Colonic mucosa (tissue), 4 donors: ENCODE measurements at regions not wholly inside any gene's neighbourhood (a gene's known extent, or its start where the extent isn't known, plus 50 kb on each side); places are given as distances from the start of the nearest gene placed in this dataset.

ENCODE experiments used
- DNase-seq: peaks from one replicate; pipeline ENCODE4 v3.0.0-alpha.2; 2020
- H3K27ac ChIP-seq: fragments of 200-600 bp; one replicate; pipeline ENCODE4 v1.8.0; 2021
- H3K27me3 ChIP-seq: fragments of 200-600 bp; one replicate; pipeline ENCODE4 v1.8.0; 2021
- H3K36me3 ChIP-seq: fragments of 200-600 bp; one replicate; pipeline ENCODE4 v1.8.0; 2021
- H3K4me1 ChIP-seq: fragments of 200-600 bp; one replicate; pipeline ENCODE4 v1.8.0; 2021; ENCODE audit warnings: mild to moderate bottlenecking
- H3K4me3 ChIP-seq: fragments of 200-600 bp; one replicate; pipeline ENCODE4 v1.8.0; 2021
- H3K9ac ChIP-seq, 2 donors: one replicate each; pipeline ENCODE4 v1.7.0; 2013; ENCODE audit warnings: control low read depth in 2 of 2, low read depth in 2 of 2, low read length in 2 of 2
- H3K9me3 ChIP-seq: fragments of 200-600 bp; one replicate; pipeline ENCODE4 v1.8.0; 2021
- CTCF ChIP-seq: fragments of 200-600 bp; IDR thresholded peaks from one replicate; pipeline ENCODE4 v1.8.0; 2022; ENCODE audit warnings: antibody characterized with exemption, mild to moderate bottlenecking
- intact Hi-C: fragments of 100-400 bp; cut with DNase I; formaldehyde crosslinking; loops from one replicate; pipeline ENCODE4 v1.14.1; 2022
- donor health status: healthy.
- donor health status: DM: no; HTN: no; CAD: no.
- donor health status: DM: no; HTN: no; CAD: no.

- intact Hi-C loops, result no loop called here
- H3K27me3 ChIP-seq, result no peaks in the 10 kb centered on the region
- H3K36me3 ChIP-seq, result no peaks in the 10 kb centered on the region
- no peaks in the 10 kb centered on the region for H3K4me1 ChIP-seq
- no peak overlapping the region for H3K9ac ChIP-seq
- TF ChIP-seq CTCF, result no peak
- no peak for DNase-seq
- H3K4me3 ChIP-seq, result no peak overlapping the region
- H3K27ac ChIP-seq, result no peak overlapping the region
- H3K9me3 ChIP-seq, result no peaks in the 10 kb centered on the region
Observed at GRCh38 chr3:39657075-39657474, 152.3 kb upstream of the MYRIP start.

GRCh38 chr3:39657775-39658174 lies 151.6 kb upstream of the MYRIP start:
- H3K4me3 ChIP-seq, result no peak overlapping the region
- intact Hi-C loops, result no loop called here
- H3K9me3 ChIP-seq, result no peaks in the 10 kb centered on the region
- no peak overlapping the region for H3K27ac ChIP-seq
- no peaks in the 10 kb centered on the region for H3K36me3 ChIP-seq
- H3K4me1 ChIP-seq, result no peaks in the 10 kb centered on the region
- H3K27me3 ChIP-seq, result no peaks in the 10 kb centered on the region
- no peak for TF ChIP-seq CTCF
- no peak for DNase-seq
- no peak overlapping the region for H3K9ac ChIP-seq

- Histone ChIP-seq H3K9ac (no peak overlapping the region), H3K4me1 (no peaks in the 10 kb centered on the region), H3K36me3 (no peaks in the 10 kb centered on the region), H3K27ac (no peak overlapping the region), H3K4me3 (no peak overlapping the region), H3K27me3 (no peaks in the 10 kb centered on the region), H3K9me3 (no peaks in the 10 kb centered on the region)
- no peak for DNase-seq
- intact Hi-C loops, result no loop called here
- TF ChIP-seq CTCF, result no peak
Observed at GRCh38 chr3:39664931-39665330, 144.5 kb upstream of the MYRIP start.

- no peak for DNase-seq
- no peak overlapping the region for H3K4me3 ChIP-seq
- intact Hi-C loops, result no loop called here
- TF ChIP-seq CTCF, result no peak
- H3K27ac ChIP-seq, result no peak overlapping the region
- no peaks in the 10 kb centered on the region for H3K9me3 ChIP-seq
- H3K9ac ChIP-seq, result no peak overlapping the region
- no peaks in the 10 kb centered on the region for H3K4me1 ChIP-seq
- no peaks in the 10 kb centered on the region for H3K27me3 ChIP-seq
- no peaks in the 10 kb centered on the region for H3K36me3 ChIP-seq
Observed at GRCh38 chr3:39665441-39665840, 144.0 kb upstream of the MYRIP start.

- no peaks in the 10 kb centered on the region for H3K9me3 ChIP-seq
- no peaks in the 10 kb centered on the region for H3K27me3 ChIP-seq
- no peak overlapping the region for H3K4me3 ChIP-seq
- H3K4me1 ChIP-seq, result no peaks in the 10 kb centered on the region
- H3K27ac ChIP-seq, result no peak overlapping the region
- no peak overlapping the region for H3K9ac ChIP-seq
- H3K36me3 ChIP-seq, result no peaks in the 10 kb centered on the region
- no peak for DNase-seq
- peak; percentile 32 for TF ChIP-seq CTCF
- intact Hi-C loops, result no loop called here
Observed at GRCh38 chr3:39668420-39668819, 141.0 kb upstream of the MYRIP start.

GRCh38 chr3:39671116-39671515 lies 138.3 kb upstream of the MYRIP start:
- no peak overlapping the region for H3K27ac ChIP-seq
- intact Hi-C loops, result no loop called here
- H3K4me1 ChIP-seq, result no peaks in the 10 kb centered on the region
- DNase-seq, result no peak
- H3K27me3 ChIP-seq, result no peaks in the 10 kb centered on the region
- H3K4me3 ChIP-seq, result no peak overlapping the region
- TF ChIP-seq CTCF, result no peak
- H3K9ac ChIP-seq, result no peak overlapping the region
- no peaks in the 10 kb centered on the region for H3K9me3 ChIP-seq
- no peaks in the 10 kb centered on the region for H3K36me3 ChIP-seq
